HG03196 (cell line): ENCODE measurements at regions not wholly inside any gene's neighbourhood (a gene's known extent, or its start where the extent isn't known, plus 50 kb on each side); places are given as distances from the start of the nearest gene placed in this dataset.

Source experiments
- ATAC-seq: cut with Tn5 transposase; IDR thresholded peaks from one replicate; pipeline ENCODE4 v1.9.1; 2021; ENCODE audit not compliant: unreplicated experiment

- ATAC-seq: no peak
These were observed 439.3 kb downstream of the USP25 start for GRCh38 chr21:16169102-16169511.

GRCh38 chr21:16169779-16170178 lies 440.0 kb downstream of the USP25 start:
- ATAC-seq: no peak

- ATAC-seq: no peak
These were observed 446.8 kb downstream of the USP25 start for GRCh38 chr21:16176570-16176969.

GRCh38 chr21:16177532-16177931 lies 447.8 kb downstream of the USP25 start:
- no peak for ATAC-seq

GRCh38 chr21:16179773-16180172 lies 450.0 kb downstream of the USP25 start:
- no peak for ATAC-seq

GRCh38 chr21:16180614-16181013 lies 450.8 kb downstream of the USP25 start:
- no peak for ATAC-seq

- ATAC-seq: no peak
These were observed 451.2 kb downstream of the USP25 start for GRCh38 chr21:16181018-16181417.

- ATAC-seq: no peak
These were observed 456.0 kb downstream of the USP25 start for GRCh38 chr21:16185766-16186165.

- ATAC-seq: no peak
These were observed 457.0 kb downstream of the USP25 start for GRCh38 chr21:16186742-16187141.

GRCh38 chr21:16187603-16188301 lies 458.0 kb downstream of the USP25 start:
- no peak for ATAC-seq

GRCh38 chr21:16192902-16193301 lies 463.1 kb downstream of the USP25 start:
- no peak for ATAC-seq

- ATAC-seq: no peak
These were observed 463.8 kb downstream of the USP25 start for GRCh38 chr21:16193496-16194094.

GRCh38 chr21:16194095-16194787 lies 464.5 kb downstream of the USP25 start:
- peak; percentile 70 for ATAC-seq

GRCh38 chr21:16194788-16195537 lies 465.2 kb downstream of the USP25 start:
- no peak for ATAC-seq

- no peak for ATAC-seq
These were observed 465.7 kb downstream of the USP25 start for GRCh38 chr21:16195538-16195910.

- ATAC-seq: no peak
These were observed 466.2 kb downstream of the USP25 start for GRCh38 chr21:16196001-16196400.

- no peak for ATAC-seq
These were observed 468.8 kb downstream of the USP25 start for GRCh38 chr21:16198546-16198945.

GRCh38 chr21:16199539-16199938 lies 469.8 kb downstream of the USP25 start:
- no peak for ATAC-seq

GRCh38 chr21:16201718-16202117 lies 471.9 kb downstream of the USP25 start:
- no peak for ATAC-seq

GRCh38 chr21:16205527-16205926 lies 475.7 kb downstream of the USP25 start:
- ATAC-seq: no peak
